Bone marrow (tissue), 2 donors: ENCODE measurements at regions not wholly inside any gene's neighbourhood (a gene's known extent, or its start where the extent isn't known, plus 50 kb on each side); places are given as distances from the start of the nearest gene placed in this dataset.

ENCODE experiments used
- DNase-seq, 2 donors: peaks; one replicate each; lab custom pipeline; 2025; lab: John Stamatoyannopoulos, UW

GRCh38 chr17:72025113-72025512, 95.7 kb upstream of the SOX9 start:
- DNase-seq = no peak

- no peak for DNase-seq
Observed at GRCh38 chr17:72030067-72030899, 90.5 kb upstream of the SOX9 start.

GRCh38 chr17:72031219-72031884, 89.5 kb upstream of the SOX9 start:
- no peak for DNase-seq

GRCh38 chr17:72033334-72033733, 87.5 kb upstream of the SOX9 start:
- DNase-seq = no peak

GRCh38 chr17:72034000-72034399, 86.8 kb upstream of the SOX9 start:
- no peak for DNase-seq

GRCh38 chr17:72038427-72038826, 82.4 kb upstream of the SOX9 start:
- DNase-seq = no peak

- DNase-seq = no peak
Observed at GRCh38 chr17:72039490-72039889, 81.3 kb upstream of the SOX9 start.

- DNase-seq = no peak
Observed at GRCh38 chr17:72046178-72046577, 74.6 kb upstream of the SOX9 start.

- no peak for DNase-seq
Observed at GRCh38 chr17:72046643-72047612, 73.9 kb upstream of the SOX9 start.

- no peak for DNase-seq
Observed at GRCh38 chr17:72049914-72050313, 70.9 kb upstream of the SOX9 start.

- DNase-seq = no peak
Observed at GRCh38 chr17:72053036-72053435, 67.8 kb upstream of the SOX9 start.

- no peak for DNase-seq
Observed at GRCh38 chr17:72053449-72053848, 67.4 kb upstream of the SOX9 start.

- DNase-seq = no peak
Observed at GRCh38 chr17:72056155-72056554, 64.7 kb upstream of the SOX9 start.

- DNase-seq = no peak
Observed at GRCh38 chr17:72056727-72057290, 64.0 kb upstream of the SOX9 start.

- no peak for DNase-seq
Observed at GRCh38 chr17:72060084-72060483, 60.7 kb upstream of the SOX9 start.

GRCh38 chr17:72063262-72063661, 57.6 kb upstream of the SOX9 start:
- DNase-seq = no peak

GRCh38 chr17:72063756-72064450, 56.9 kb upstream of the SOX9 start:
- no peak for DNase-seq

GRCh38 chr17:72064606-72065193, 56.1 kb upstream of the SOX9 start:
- no peak for DNase-seq

GRCh38 chr17:72065556-72065955, 55.3 kb upstream of the SOX9 start:
- no peak for DNase-seq

GRCh38 chr17:72068643-72069042, 52.2 kb upstream of the SOX9 start:
- no peak for DNase-seq

GRCh38 chr17:72069586-72070202, 51.1 kb upstream of the SOX9 start:
- no peak for DNase-seq
